ENCODE measurements at regions not wholly inside any gene's neighbourhood (a gene's known extent, or its start where the extent isn't known, plus 50 kb on each side); places are given as distances from the start of the nearest gene placed in this dataset.

GRCh38 chr2:175823707-175824073, 178.4 kb downstream of the LNPK start:
- Mint-ChIP-seq H3K36me3 (ENCODE audit: low read depth) (no peaks in the 10 kb centered on the region), H3K4me1 (no peaks in the 10 kb centered on the region), H3K9me3 (no peaks in the 10 kb centered on the region), H3K27ac (no peak overlapping the region), H3K27me3 (peaks cover 3% of the 10 kb centered on the region), H3K4me3 (no peak overlapping the region)
- DNase-seq (no peak), ATAC-seq (ENCODE audit: low read depth) (no peak)
- TF ChIP-seq, protein P1, sequence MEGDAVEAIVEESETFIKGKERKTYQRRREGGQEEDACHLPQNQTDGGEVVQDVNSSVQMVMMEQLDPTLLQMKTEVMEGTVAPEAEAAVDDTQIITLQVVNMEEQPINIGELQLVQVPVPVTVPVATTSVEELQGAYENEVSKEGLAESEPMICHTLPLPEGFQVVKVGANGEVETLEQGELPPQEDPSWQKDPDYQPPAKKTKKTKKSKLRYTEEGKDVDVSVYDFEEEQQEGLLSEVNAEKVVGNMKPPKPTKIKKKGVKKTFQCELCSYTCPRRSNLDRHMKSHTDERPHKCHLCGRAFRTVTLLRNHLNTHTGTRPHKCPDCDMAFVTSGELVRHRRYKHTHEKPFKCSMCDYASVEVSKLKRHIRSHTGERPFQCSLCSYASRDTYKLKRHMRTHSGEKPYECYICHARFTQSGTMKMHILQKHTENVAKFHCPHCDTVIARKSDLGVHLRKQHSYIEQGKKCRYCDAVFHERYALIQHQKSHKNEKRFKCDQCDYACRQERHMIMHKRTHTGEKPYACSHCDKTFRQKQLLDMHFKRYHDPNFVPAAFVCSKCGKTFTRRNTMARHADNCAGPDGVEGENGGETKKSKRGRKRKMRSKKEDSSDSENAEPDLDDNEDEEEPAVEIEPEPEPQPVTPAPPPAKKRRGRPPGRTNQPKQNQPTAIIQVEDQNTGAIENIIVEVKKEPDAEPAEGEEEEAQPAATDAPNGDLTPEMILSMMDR (IDR thresholded peaks at IDR 0.05): no peak
- intact Hi-C loops (cut with micrococcal nuclease): no loop called here
- CTCF ChIA-PET: no interaction called here
- POLR2A ChIA-PET: no interaction called here

- POLR2A ChIA-PET: no interaction called here
- no peak for DNase-seq
- no peak overlapping the region for H3K4me3 Mint-ChIP-seq
- H3K36me3 Mint-ChIP-seq (ENCODE audit: low read depth): no peaks in the 10 kb centered on the region
- peaks cover 3% of the 10 kb centered on the region for H3K27me3 Mint-ChIP-seq
- no peak overlapping the region for H3K27ac Mint-ChIP-seq
- intact Hi-C loops (cut with micrococcal nuclease): no loop called here
- CTCF ChIA-PET: no interaction called here
- ATAC-seq (ENCODE audit: low read depth): no peak
- H3K9me3 Mint-ChIP-seq: no peaks in the 10 kb centered on the region
- TF ChIP-seq, protein P1 (IDR thresholded peaks at IDR 0.05): no peak
- H3K4me1 Mint-ChIP-seq: no peaks in the 10 kb centered on the region
These were observed 178.9 kb downstream of the LNPK start for GRCh38 chr2:175823002-175823706.

DNA sequence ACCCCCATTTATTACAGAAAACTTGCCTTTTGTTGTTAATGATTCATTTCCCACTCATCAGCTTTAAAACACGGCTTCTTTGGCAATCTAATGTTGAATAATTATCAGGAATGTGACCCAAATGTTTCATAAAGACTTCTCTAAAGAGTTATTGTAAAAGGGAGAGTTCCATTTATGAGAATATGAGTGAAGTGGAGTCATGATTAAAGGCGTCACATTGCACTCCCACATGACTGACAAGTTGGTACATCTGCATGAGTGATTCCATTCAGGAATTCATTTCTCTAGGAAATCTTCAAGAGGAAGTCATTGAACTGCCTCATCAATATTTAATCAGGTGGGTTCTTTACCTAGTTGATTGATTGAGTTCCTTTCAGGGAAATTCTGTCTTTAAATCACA, 184.8 kb downstream of the LNPK start:
- Mint-ChIP-seq H3K4me3 (no peak overlapping the region), H3K27ac (no peak overlapping the region), H3K36me3 (ENCODE audit: low read depth) (no peaks in the 10 kb centered on the region), H3K27me3 (peaks cover 3% of the 10 kb centered on the region), H3K9me3 (peaks cover 3% of the 10 kb centered on the region), H3K4me1 (no peaks in the 10 kb centered on the region)
- CTCF ChIA-PET: no interaction called here
- ATAC-seq (ENCODE audit: low read depth) (no peak), DNase-seq (no peak)
- TF ChIP-seq, protein P1 (IDR thresholded peaks at IDR 0.05): no peak
- intact Hi-C loops (cut with micrococcal nuclease): no loop called here
- POLR2A ChIA-PET: no interaction called here

DNA sequence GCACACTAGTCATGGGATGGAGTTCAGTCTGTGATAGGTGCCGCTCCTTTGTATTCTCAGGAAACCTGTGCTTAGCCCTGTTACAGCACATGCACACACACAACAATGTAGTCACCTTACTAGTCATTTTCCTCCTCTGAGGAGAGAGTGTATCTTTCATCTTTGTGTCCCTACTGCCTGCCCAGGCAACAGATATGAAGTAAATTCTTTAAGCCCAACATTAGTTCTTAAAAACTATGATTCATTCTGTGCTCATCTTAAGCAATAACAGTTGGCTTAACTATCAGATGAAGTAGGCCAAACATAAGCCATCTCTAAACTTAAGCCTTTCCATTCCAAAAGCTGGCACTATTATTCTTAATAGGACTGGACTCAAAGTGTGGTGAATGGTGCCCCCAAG, 186.5 kb downstream of the LNPK start:
- DNase-seq (no peak), ATAC-seq (ENCODE audit: low read depth) (no peak)
- CTCF ChIA-PET: no interaction called here
- Mint-ChIP-seq H3K4me1 (no peaks in the 10 kb centered on the region), H3K9me3 (peaks cover 3% of the 10 kb centered on the region), H3K36me3 (ENCODE audit: low read depth) (no peaks in the 10 kb centered on the region), H3K4me3 (no peak overlapping the region), H3K27ac (no peak overlapping the region), H3K27me3 (peaks cover 3% of the 10 kb centered on the region)
- POLR2A ChIA-PET: no interaction called here
- intact Hi-C loops (cut with micrococcal nuclease): no loop called here
- TF ChIP-seq, protein P1 (IDR thresholded peaks at IDR 0.05): no peak

- intact Hi-C loops (cut with micrococcal nuclease): no loop called here
- ATAC-seq (ENCODE audit: low read depth) (no peak), DNase-seq (no peak)
- peaks cover 3% of the 10 kb centered on the region for H3K9me3 Mint-ChIP-seq
- TF ChIP-seq, protein P1 (IDR thresholded peaks at IDR 0.05): no peak
- H3K27me3 Mint-ChIP-seq: peaks cover 3% of the 10 kb centered on the region
- no peaks in the 10 kb centered on the region for H3K4me1 Mint-ChIP-seq
- ChIA-PET POLR2A (no interaction called here), CTCF (no interaction called here)
- no peak overlapping the region for H3K4me3 Mint-ChIP-seq
- H3K36me3 Mint-ChIP-seq (ENCODE audit: low read depth): no peaks in the 10 kb centered on the region
- H3K27ac Mint-ChIP-seq: no peak overlapping the region
These were observed 190.1 kb downstream of the LNPK start for GRCh38 chr2:175811971-175812370.

Measured in activated B cell treated with CpG ODN at 0.5 μM for 24 hours (primary cell).